OCI-LY7 (cell line): ENCODE measurements at regions not wholly inside any gene's neighbourhood (a gene's known extent, or its start where the extent isn't known, plus 50 kb on each side); places are given as distances from the start of the nearest gene placed in this dataset.

Experiments used
- BruUV-seq: library from RNA; stranded (reverse); fragments of 400-500 nt; replicated peaks from 2 replicates; lab custom pipeline; 2021; lab: Mats Ljungman, UMichigan
- CTCF ChIA-PET: fragments of 300-600 bp; sonication (Branson Sonifier 250); formaldehyde crosslinking; loops from one replicate; lab custom pipeline; 2022; ENCODE audit warnings: antibody characterized with exemption; ENCODE audit not compliant: unreplicated experiment; lab: Charles Lee
- POLR2A ChIA-PET: fragments of 300-600 bp; sonication (Branson Sonifier 250); formaldehyde crosslinking; loops from one replicate; lab custom pipeline; 2022; ENCODE audit warnings: antibody characterized with exemption; lab: Charles Lee
- DNase-seq: peaks from one replicate; pipeline ENCODE4 v3.0.0-alpha.2; 2015; ENCODE audit warnings: low spot score
- H2AFZ ChIP-seq: fragments of 200-600 bp; sonication (generic), shearing (Covaris generic); 2 replicates; pipeline ENCODE4 v1.6.1; 2014; ENCODE audit warnings: mild to moderate bottlenecking, antibody characterized with exemption, low read length, moderate library complexity
- H3K27ac ChIP-seq: fragments of 200-600 bp; sonication (generic); 2 replicates; pipeline ENCODE4 v1.5.1; 2014; ENCODE audit warnings: mixed run types, low read depth, mild to moderate bottlenecking, moderate library complexity, low read length, inconsistent platforms; ENCODE audit not compliant: poor library complexity, severe bottlenecking
- H3K36me3 ChIP-seq: fragments of 200-600 bp; sonication (generic); 2 replicates; pipeline ENCODE4 v1.6.1; 2014; ENCODE audit warnings: mild to moderate bottlenecking, antibody characterized with exemption, low read length, moderate library complexity, mixed read lengths; ENCODE audit not compliant: insufficient read depth
- H3K4me1 ChIP-seq: fragments of 200-600 bp; sonication (generic); 2 replicates; pipeline ENCODE4 v1.5.1; 2014; ENCODE audit warnings: mild to moderate bottlenecking, low read length; ENCODE audit not compliant: insufficient read depth, poor library complexity, severe bottlenecking
- H3K4me2 ChIP-seq: fragments of 200-600 bp; sonication (generic); 2 replicates; pipeline ENCODE4 v1.6.1; 2014; ENCODE audit warnings: mild to moderate bottlenecking, low read length
- H3K4me3 ChIP-seq: fragments of 200-600 bp; sonication (generic); 2 replicates; pipeline ENCODE4 v1.5.1; 2014; ENCODE audit warnings: mild to moderate bottlenecking, low read depth, low read length; ENCODE audit not compliant: poor library complexity, severe bottlenecking
- H3K79me2 ChIP-seq: fragments of 200-600 bp; sonication (generic); 2 replicates; pipeline ENCODE4 v1.6.1; 2016; ENCODE audit warnings: low read depth, mild to moderate bottlenecking, low read length, moderate library complexity, mixed read lengths; ENCODE audit not compliant: insufficient read depth
- H3K9me2 ChIP-seq: fragments of 200-600 bp; sonication (generic); 2 replicates; pipeline ENCODE4 v1.6.1; 2016; ENCODE audit warnings: mild to moderate bottlenecking, low read length, mixed read lengths; ENCODE audit not compliant: insufficient read depth
- H3K9me3 ChIP-seq: fragments of 200-600 bp; sonication (generic); 2 replicates; pipeline ENCODE4 v1.6.1; 2014; ENCODE audit warnings: mild to moderate bottlenecking, mixed run types, low read length, mixed read lengths
- H4K20me1 ChIP-seq: fragments of 200-600 bp; sonication (generic); 2 replicates; pipeline ENCODE4 v1.6.1; 2014; ENCODE audit warnings: mild to moderate bottlenecking, antibody characterized with exemption, low read length, moderate library complexity, mixed read lengths; ENCODE audit not compliant: insufficient read depth
- CTCF ChIP-seq: fragments of 200-600 bp; sonication (generic); conservative IDR thresholded peaks from 2 replicates; pipeline ENCODE4 v1.5.1; 2014; ENCODE audit warnings: mild to moderate bottlenecking, antibody characterized with exemption, low read length, moderate library complexity, mixed read lengths
- EZH2phosphoT487 ChIP-seq: fragments of 200-600 bp; sonication (generic); IDR thresholded peaks from 2 replicates; pipeline ENCODE4 v1.6.1; 2018; ENCODE audit warnings: low read depth, borderline replicate concordance, mild to moderate bottlenecking, mixed run types, antibody characterized with exemption, low read length, moderate library complexity, mixed read lengths
- intact Hi-C: fragments of 100-400 bp; cut with micrococcal nuclease; formaldehyde crosslinking; loops from one replicate; pipeline ENCODE4 v1.10.0; 2022; ENCODE audit not compliant: unreplicated experiment

GRCh38 chr17:72587773-72588511 lies 467.1 kb downstream of the SOX9 start:
- Histone ChIP-seq H3K36me3 (no peaks in the 10 kb centered on the region), H4K20me1 (no peaks in the 10 kb centered on the region), H3K9me2 (no peaks in the 10 kb centered on the region), H3K4me2 (no peak overlapping the region), H3K27ac (no peak overlapping the region), H2AFZ (peak overlapping the region; percentile 32), H3K9me3 (no peaks in the 10 kb centered on the region), H3K79me2 (no peaks in the 10 kb centered on the region), H3K4me3 (no peak overlapping the region), H3K4me1 (no peaks in the 10 kb centered on the region)
- no peak for TF ChIP-seq CTCF
- no peak for TF ChIP-seq EZH2phosphoT487
- ChIA-PET CTCF (no interaction called here), POLR2A (interaction anchor here (0.7 to 0.8 kb wide), 2 partner anchors 50 to 425 kb away, joined by 3 read pairs; no protein-coding TSS in a partner anchor)
- DNase-seq = peak; percentile 8
- intact Hi-C loops = no loop called here
- BruUV-seq = no TSS peak

GRCh38 chr17:72588561-72588960 lies 467.7 kb downstream of the SOX9 start:
- POLR2A ChIA-PET = interaction anchor here (0.7 to 0.8 kb wide), 2 partner anchors 51 to 425 kb away, joined by 3 read pairs; no protein-coding TSS in a partner anchor
- H3K4me1 ChIP-seq = no peaks in the 10 kb centered on the region
- no peaks in the 10 kb centered on the region for H3K9me3 ChIP-seq
- no peaks in the 10 kb centered on the region for H4K20me1 ChIP-seq
- no peak for DNase-seq
- H2AFZ ChIP-seq = peak overlapping the region; percentile 32
- H3K4me2 ChIP-seq = no peak overlapping the region
- CTCF ChIA-PET = no interaction called here
- no peaks in the 10 kb centered on the region for H3K79me2 ChIP-seq
- no peaks in the 10 kb centered on the region for H3K36me3 ChIP-seq
- intact Hi-C loops = no loop called here
- TF ChIP-seq CTCF = no peak
- no peak overlapping the region for H3K4me3 ChIP-seq
- no TSS peak for BruUV-seq
- no peak overlapping the region for H3K27ac ChIP-seq
- no peaks in the 10 kb centered on the region for H3K9me2 ChIP-seq

GRCh38 chr17:72588961-72589360 lies 468.1 kb downstream of the SOX9 start:
- Histone ChIP-seq H3K4me1 (no peaks in the 10 kb centered on the region), H4K20me1 (no peaks in the 10 kb centered on the region), H3K9me2 (no peaks in the 10 kb centered on the region), H3K4me3 (no peak overlapping the region), H3K9me3 (no peaks in the 10 kb centered on the region), H3K79me2 (no peaks in the 10 kb centered on the region), H3K36me3 (no peaks in the 10 kb centered on the region), H3K4me2 (no peak overlapping the region), H3K27ac (no peak overlapping the region), H2AFZ (no peak overlapping the region)
- TF ChIP-seq CTCF (no peak), EZH2phosphoT487 (no peak)
- DNase-seq = no peak
- intact Hi-C loops = no loop called here
- POLR2A ChIA-PET = interaction anchor here (0.8 kb wide), 1 partner anchor 426 kb away, joined by 3 read pairs; no protein-coding TSS in a partner anchor
- BruUV-seq = no TSS peak
- CTCF ChIA-PET = no interaction called here
